ENCODE measurements at regions not wholly inside any gene's neighbourhood (a gene's known extent, or its start where the extent isn't known, plus 50 kb on each side); places are given as distances from the start of the nearest gene placed in this dataset.
"Not testable (repeated sequence)": the region's sequence is repeated elsewhere in the genome, so short reads cannot be mapped to it uniquely, and the experiment has no call there.

DNA sequence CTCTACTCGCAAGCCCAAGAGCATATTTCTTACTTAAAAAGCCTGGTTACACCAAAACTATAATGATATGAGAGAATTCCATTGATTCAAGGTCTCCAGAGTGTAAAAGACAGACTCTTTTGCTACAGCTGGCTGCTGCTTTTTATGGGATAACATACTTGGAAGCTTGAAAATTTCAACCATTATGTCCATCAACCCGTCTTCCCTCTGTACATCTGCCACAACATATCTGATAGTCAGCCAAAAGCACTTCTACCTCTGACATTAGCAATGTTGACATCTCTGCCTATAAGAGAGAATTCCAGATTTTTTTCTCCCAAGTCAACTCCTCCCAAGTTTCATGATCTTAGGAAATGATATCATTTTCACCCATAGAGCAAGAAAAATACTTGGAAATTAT lies 54.4 kb upstream of the IQCM start:
- DNase-seq: no peak

DNA sequence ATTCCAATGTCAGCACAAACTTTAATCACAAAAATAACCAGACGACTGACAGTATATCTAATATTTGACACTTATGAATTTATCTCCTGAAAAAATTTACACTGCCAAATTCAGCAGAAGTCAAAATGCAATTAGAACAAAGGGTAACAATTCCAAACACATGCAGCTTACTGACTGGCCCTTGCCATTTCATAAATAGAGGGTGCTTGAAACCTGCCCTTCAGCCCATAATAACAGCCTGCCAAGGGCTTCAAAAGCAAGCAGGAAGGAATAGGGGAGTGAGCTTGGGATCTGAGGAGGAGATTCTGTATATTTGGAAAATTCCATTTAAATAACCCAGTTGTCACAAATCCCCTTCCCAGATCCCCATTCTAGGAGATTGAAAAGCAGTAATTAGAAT lies 66.1 kb upstream of the IQCM start:
- no peak for DNase-seq

DNA sequence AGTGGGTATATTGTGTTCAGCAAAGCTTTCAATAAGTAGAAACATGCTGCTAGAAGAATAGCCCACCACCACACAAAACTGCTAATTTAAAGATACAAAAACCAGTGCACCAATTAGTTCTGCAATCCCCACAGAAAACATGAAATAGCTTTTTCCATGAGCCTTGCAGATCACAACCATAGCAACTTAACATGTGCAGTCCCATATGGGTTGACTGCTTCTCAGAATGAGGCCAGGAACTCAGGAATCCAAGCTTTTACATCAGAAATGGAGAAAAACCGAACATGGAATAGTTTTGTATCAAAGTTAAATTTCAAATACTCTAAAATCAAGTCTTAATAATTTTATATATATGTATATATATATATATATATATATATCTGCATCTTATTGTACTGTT lies 66.6 kb upstream of the IQCM start:
- no peak for DNase-seq

DNA sequence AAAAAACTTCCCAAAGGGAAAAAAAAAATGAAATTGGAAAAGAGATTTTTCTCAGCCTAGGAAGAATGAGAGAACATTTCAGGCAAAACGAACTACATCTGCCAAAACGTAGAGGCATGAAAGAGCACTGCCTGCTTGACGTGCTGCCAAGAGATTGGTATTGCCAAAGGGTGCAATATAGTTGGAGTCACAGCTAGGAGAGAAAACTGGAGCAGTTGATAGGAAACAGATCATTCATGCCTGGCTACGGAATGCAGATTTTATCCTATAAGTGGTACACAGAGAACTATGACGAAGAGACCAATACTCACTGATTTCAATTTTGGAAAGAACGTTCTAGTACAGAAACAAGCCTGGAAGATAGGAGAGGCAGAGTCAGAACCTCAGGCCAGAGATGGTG lies 68.4 kb upstream of the IQCM start:
- no peak for DNase-seq

DNA sequence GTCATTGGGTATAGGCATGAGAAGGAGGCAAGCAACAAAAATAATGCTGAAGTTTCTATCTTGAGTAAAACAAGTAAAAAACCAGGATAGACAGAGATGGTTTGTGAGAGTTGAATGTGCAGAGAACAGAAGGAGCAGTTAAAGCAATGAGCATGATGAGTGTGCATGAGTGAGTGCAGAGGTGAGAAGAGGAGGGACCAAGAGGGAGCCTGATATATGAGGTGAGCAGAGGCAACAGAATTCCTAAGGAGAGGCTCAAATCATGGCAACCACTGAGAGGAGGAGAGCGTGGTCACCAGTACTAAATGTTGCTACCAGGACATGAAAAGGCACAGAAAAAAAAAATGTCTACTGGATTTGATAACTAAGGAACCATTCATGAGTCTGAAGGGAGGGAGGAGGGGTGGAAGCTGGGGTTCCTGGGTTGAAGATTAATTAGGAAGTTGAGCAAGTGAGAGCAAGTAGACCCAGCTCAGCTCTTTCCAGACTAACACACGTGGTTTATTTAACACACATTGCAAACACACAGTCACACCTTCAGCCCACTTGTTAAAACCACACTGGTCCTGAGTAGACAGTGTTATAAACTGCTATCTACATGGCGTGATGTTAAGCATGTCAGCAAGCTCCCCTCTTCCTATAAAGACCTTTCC lies 69.0 kb upstream of the IQCM start:
- DNase-seq: no peak

DNA sequence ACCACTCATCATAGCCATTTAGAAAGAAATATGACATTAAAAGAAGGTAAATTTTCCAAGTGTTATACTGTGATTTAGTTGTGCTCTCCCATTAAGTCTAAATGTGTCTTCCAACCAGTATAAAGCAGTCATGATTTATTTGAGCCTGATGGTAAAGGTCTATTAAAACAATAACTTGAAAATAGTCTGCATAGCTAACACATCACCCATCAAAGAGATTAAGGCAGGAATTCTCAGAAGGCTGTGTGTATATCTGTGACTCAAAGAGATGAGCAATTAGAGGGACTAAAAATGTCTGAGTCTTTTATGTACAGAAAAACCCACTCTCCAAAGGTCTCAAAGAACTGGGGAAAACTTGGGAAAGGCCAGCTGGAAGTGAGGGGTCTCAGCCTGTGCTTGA lies 70.3 kb upstream of the IQCM start:
- no peak for DNase-seq

DNA sequence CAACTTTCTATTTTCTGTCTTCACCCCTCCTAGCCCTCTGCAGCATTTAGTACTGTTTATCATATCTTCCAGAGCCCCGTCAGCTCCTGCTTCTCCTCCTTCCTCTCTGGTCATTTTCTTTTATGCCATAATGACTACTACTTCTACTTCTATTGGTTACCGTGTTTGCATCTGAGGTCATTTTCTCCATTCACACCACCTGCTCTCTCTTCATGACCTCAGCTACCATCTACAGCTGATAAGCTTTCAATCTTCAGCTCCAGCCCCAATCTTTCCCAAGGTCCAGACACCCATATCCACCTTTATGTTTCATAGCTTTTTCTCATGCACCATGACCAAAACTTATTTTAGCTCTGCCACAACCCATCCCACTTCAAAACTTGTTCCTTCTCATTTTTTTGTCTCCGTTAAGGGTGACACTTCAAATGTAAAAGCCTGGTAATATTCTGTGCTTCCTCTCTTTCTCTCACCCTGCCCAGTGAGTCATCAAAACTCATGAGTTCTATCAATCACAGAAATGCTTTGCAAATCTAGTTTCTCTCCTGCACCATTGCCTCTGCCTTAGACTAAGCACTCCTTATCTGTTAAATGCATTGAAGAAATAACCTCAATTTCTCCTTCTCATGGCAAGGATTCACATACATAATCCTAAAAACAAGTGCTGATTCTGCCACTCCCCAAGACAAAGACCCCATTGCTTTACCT lies 71.3 kb upstream of the IQCM start:
- DNase-seq: no peak

DNA sequence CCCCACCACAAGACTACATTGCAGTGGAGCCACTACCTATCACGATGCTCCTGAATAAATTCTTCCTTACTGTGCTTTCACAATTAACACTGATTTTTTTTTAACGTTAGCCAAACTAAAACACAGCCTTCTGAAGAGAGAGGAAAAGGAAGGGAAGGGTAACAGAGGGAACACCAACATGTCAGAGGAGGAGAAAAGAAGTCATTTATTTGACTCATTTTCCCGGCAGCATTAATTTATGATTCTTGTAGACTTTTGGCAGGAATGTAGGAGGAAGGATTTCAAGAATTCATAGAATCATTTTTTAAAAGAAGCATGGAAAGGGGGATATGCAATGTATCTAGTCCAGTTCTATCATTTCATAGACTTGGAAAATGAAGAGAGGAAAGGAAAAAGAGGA lies 74.3 kb upstream of the IQCM start:
- DNase-seq: no peak

DNA sequence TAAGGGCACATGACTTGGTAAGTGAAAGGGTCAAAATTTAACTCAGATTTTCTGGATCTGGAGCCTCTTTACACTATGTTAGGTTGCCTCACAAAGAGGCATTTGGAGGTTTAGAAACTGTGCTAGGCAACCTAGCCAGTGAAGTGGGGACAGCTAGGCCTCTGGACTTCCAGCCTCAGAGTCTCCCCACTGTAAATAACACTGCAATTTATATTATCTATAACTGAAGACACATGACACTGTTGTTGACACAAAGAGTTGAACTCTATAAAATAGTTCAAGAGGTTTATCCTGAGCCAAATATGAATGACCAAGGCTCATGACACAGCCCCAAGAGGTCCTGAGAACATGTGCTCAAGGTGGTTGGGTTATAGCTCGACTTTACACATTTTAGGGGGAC lies 74.9 kb upstream of the IQCM start:
- no peak for DNase-seq

DNA sequence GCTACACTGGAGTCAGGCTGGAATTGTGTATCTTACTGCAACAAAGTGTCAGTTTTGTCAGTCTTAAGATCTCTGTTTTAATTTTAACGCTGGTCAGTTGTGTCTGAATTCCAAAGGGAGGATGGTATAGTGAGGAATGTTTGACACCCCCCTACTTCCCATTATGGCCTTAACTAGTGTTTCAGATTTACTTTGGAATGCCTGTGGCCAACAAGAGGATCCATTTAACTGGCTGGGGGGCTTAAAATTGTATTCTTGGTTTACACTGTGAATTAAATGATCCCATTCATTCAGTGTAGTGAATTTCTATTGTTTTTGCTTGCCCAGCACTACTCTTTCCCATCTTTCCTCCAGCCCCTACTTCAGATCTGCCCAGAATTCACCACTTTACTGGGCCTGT lies 75.8 kb upstream of the IQCM start:
- no peak for DNase-seq

DNA sequence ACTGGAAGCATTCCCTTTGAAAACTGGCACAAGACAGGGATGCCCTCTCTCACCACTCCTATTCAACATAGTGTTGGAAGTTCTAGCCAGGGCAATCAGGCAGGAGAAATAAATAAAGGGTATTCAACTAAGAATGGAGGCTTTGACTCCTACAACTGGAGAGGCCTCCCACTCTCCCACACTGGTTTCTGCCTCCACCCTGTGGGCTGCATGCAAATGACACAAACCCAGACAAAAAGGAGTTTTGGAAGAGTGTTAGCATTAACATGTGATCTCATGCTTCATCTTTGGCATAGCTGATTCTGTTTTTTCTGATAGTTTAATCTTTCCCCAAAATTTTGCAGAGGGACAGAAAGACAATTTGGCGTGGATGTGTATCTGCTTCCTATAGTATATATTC lies 80.8 kb upstream of the IQCM start:
- DNase-seq: peak in 1 of 2 experiments; percentile 19

DNA sequence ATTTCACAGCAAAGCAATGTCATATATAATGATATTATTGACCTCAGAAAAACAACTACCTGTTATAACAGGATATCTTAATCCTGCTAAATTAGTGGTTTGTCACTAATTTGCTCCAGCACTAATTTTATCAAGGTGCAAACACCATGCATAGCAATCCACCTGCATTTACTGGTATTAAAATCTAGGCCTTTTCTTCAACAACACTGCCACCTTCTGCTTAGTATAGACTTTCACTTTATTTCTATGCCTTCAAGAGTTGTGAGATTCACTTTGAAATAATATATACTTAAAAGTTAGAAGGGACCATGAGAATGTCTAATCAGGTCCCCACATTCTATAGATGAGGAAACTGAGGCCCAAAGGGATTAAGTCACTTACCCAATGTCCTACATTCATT lies 82.1 kb upstream of the IQCM start:
- DNase-seq: peak in 1 of 2 experiments; percentile 11

DNA sequence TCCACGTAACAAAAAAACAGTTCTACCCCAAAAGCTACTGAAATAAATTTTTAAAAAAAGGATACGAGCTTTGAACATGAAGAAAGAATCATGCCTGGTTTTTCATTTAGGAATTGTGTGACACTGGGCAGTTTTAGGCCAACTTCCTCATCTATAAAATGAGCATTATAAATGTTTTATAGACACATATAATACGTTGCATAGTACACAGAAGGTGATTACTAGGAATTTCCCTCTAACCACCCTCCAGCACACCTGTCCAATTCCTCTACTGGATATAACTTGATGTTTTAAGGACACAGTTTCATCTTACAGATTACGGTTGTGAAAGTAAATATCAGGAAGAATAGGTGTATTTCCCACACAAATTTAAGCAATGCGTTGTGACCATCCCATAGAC lies 85.5 kb upstream of the IQCM start:
- DNase-seq: no peak

DNA sequence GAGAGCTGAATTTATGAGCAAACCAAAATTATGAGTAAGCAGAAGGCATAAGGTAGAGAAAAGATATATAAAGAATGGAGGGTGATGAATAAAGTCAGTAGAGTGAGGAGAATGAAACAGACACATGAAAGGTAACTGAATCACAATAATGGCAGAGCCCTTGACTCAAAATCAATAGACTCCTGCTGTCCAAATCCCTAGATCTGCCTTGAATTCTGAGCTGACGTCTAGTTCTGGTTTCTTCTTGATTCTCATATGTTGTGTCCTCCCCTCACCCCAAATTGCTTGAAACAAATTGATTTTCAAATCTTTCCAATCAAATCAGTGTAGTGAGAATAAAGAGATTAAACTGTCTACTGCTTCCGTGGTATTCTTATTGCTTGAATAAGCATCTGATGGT lies 86.6 kb upstream of the IQCM start:
- DNase-seq: no peak

DNA sequence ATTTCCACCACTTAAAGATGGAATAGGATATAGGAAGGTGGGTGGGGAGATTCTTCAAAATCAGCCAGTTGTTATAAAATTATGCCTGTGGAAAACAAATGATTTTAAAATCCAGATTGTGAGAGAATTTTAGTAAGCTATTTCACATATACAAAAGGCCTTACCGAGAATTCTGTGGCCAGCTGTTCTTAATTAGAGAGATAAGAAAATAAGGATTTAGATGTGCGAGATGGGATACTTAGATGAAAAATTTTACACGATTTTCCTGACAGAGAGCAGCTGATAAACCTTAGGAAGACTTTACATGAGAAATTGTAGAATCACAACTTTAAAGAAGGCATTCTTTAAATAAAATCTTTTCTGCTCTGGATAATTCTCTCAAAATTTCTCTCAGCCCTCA lies 94.5 kb upstream of the IQCM start:
- no peak for DNase-seq

DNA sequence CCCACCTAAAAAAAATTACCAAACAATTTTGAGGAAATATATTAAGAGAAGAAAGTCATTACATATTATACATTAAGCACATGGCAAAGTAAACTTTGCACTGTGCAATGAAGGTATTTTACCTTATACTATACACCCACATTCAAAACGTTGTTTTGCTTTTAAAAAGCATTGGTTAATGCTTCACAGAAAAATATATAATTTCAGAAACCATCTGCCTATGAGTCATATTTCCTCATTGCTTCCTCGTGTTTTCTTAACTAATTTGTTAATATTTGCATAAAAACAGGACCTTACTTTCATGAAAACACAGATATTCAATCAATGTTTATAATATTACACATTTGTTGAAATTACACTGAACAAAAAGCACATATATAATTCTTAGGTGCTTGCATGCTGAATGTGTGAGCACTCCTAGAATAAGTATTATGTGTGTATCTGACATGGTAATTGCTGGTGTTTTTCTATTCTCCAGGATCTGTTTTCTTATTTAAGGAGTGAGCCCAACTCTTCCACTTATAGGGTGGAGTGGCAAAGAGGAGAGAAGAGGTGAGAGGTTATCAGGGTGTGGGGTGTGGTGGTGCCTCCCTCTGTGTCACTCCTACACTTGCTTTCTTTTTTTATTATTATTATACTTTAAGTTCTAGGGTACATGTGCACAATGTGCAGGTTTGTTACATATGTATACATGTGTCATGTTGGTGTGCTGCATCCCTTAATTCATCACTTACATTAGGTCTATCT lies 95.1 kb upstream of the IQCM start:
- DNase-seq: no peak

DNA sequence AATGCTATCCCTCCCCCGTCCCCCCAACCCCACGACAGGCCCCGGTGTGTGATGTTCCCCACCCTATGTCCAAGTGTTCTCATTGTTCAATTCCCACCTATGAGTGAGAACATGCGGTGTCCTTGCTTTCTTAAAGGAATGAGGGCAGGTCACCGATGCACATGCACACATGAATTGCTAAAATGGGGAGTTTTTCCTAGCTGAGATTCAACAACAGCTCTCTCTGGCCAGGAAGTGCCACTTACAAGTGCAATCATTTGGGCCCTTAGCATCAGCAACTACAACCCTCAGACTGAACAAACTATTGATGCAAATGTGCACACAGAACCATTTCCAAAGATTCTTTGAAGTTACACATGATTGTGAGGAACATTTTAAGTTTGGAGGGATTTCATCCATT lies 95.7 kb upstream of the IQCM start:
- no peak for DNase-seq

DNA sequence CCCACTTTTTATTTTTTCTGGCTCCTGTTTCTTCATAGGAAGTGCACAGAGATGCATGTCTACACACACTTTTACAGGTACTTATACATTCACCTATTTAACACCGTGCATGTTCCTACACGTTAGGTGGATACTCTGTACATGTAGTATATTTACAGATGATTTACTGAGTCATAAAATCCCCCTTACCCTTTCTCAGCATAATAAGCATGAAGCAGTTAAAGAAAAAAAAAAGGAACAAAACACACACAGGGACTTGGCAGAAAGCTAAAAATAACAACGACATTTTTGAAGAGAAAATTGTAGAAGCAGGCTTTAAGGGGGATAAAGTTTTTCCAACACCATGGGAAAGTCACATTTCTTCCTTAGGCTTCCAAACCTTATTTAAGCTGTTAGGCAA lies 96.4 kb upstream of the IQCM start:
- DNase-seq: no peak

DNA sequence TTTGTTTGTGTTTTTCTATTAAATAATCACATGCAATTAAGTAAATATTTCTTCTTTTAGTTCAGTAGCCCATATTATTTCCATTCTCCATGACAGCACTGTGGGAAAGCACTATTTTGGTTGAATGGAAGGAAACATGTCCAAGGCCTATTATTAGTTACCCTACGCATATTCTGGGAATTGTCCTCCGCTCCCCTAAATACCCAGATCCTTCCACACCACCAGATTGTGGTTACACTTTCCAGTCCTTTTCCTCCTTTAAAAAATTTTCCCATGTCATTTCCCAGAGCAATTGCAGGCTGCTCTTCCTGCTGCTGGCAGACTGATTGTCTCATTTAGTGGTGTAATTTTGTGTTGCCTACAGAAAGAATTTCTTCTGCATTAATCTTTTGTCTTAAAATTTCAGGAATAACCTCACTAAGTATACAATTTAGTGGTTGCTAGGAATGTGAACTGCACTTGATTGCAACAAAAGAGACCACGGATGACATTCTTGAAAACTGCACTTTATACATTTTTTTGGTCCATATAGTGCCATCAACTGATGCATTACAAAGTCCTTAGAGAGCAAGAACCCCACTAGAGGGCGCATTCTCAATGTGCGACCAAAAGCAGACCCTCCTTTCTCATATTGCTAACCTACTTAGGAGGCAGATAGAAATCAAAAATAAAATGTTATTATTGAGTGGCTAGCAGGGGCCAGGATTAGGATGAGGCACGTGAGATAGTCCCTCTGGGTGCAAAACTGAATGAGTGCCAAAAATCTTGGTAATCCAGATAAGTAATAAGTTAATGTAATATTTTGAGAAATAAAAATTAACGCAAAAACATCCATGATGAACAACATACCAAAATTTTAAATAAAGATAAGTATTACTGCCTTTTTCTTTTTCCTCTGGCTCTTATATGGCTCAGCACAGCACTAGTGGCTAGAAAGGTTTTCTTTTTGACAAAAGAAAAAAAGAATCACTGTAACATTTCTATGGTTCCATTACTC lies 98.8 kb upstream of the IQCM start:
- peak; percentile 3 to 51 for DNase-seq

DNA sequence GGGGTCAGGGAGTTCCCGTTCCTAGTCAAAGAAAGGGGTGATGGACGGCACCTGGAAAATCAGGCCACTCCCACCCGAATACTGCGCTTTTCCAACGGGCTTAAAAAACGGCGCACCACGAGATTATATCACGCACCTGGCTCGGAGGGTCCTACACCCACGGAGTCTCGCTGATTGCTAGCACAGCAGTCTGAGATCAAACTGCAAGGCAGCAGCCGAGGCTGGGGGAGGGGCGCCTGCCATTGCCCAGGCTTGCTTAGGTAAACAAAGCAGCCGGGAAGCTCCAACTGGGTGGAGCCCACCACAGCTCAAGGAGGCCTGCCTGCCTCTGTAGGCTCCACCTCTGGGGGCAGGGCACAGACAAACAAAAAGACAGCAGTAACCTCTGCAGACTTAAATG lies 100.1 kb upstream of the IQCM start:
- not testable (repeated sequence) for DNase-seq

DNA sequence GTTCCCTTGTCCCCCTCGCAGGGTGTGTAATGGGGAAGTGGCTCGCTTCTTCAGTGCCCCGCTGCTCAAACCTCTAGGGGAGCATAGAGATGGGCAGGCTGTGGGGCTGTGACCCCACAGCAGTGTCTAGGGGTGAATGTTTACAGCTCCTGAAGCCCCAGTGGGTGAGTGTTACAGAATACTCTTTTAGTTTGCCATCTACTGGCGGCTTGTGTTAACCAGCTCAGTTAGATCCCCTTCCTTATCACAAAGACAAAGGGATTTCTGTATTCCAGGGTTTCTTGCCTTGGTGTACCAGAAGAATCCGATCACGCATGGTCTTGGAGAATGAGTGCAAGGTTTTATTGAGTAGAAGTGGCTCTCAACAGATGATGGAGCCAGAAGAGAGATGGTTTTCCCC lies 108.1 kb upstream of the IQCM start:
- DNase-seq: no peak

DNA sequence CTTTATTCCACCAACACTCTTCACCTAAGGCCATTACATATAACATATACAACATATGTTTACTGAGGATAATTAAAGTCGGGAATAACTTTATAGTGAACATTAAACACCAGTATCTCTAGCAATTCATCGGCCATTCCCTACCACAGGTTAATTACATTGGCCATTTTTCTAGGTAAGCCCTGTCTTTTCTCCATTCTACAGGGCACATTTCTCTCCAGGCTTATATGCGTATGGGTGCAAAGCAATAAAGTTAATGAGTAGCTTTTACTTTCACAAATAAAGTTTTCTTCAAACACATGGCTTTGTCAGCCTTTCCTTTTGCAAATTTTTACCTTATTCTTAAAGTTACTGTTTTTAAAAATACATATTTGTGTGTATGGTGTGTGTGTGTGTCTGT lies 111.9 kb upstream of the IQCM start:
- no peak for DNase-seq

DNA sequence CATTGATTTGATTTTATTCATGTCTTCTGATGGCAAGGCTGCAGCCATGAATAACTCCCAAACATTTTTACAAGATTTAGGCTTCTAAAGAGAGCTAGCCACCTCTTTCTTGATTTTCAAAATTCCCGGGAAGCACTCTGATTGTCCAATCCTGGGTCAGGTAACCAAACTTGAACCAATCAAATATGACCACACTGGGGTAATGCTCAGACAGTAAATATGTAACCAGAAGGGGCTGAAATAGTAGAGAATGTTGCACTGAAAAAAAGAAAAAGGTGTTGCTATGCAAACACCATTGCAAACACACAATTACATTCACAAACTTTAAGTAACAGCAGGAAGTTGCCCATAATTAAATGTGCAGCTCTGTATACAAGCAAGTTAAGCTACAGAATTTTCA lies 112.9 kb upstream of the IQCM start:
- DNase-seq: no peak
